Stimulated activated naive CD8-positive, alpha-beta T cell treated with anti-CD3 and anti-CD28 coated beads, Interleukin-15, amount 100 ng/mL, for 72 hours (primary cell): ENCODE measurements at regions not wholly inside any gene's neighbourhood (a gene's known extent, or its start where the extent isn't known, plus 50 kb on each side); places are given as distances from the start of the nearest gene placed in this dataset.

ENCODE experiments used
- ATAC-seq: fragments of 150-1000 bp; cut with Tn5 transposase; 2 replicates; pipeline ENCODE4 v1.10.0; 2021; ENCODE audit warnings: mild to moderate bottlenecking, moderate library complexity
- DNase-seq, 2 donors: peaks; one replicate each; pipeline ENCODE4 v3.0.0; 2021 to 2022
- H3K27ac Mint-ChIP-seq, 2 donors: one replicate each; pipeline ENCODE4 v1.8.0; 2022; ENCODE audit warnings: mild to moderate bottlenecking in 2 of 2, mixed read lengths in 2 of 2, moderate library complexity in 2 of 2
- H3K27me3 Mint-ChIP-seq: one replicate; pipeline ENCODE4 v1.8.0; 2022; ENCODE audit warnings: mixed read lengths
- H3K4me1 Mint-ChIP-seq: one replicate; pipeline ENCODE4 v1.8.0; 2022; ENCODE audit warnings: mild to moderate bottlenecking, mixed read lengths
- H3K4me3 Mint-ChIP-seq, 2 donors: one replicate each; pipeline ENCODE4 v1.8.0; 2022; ENCODE audit warnings: mild to moderate bottlenecking in 2 of 2, mixed read lengths in 2 of 2, moderate library complexity in 1 of 2
- H3K9me3 Mint-ChIP-seq, 2 donors: one replicate each; pipeline ENCODE4 v1.8.0; 2022; ENCODE audit warnings: mixed read lengths in 2 of 2

GRCh38 chr10:59090817-59091622 is 85.4 kb upstream of the PHYHIPL start:
- H3K27me3 Mint-ChIP-seq: no peaks in the 10 kb centered on the region
- ATAC-seq (no peak), DNase-seq (no peak)
- no peaks in the 10 kb centered on the region for H3K9me3 Mint-ChIP-seq
- no peak overlapping the region for H3K4me3 Mint-ChIP-seq
- H3K27ac Mint-ChIP-seq: no peak overlapping the region
- no peaks in the 10 kb centered on the region for H3K4me1 Mint-ChIP-seq

GRCh38 chr10:59093461-59093860 is 83.0 kb upstream of the PHYHIPL start:
- H3K9me3 Mint-ChIP-seq: no peaks in the 10 kb centered on the region
- DNase-seq (no peak), ATAC-seq (no peak)
- no peak overlapping the region for H3K4me3 Mint-ChIP-seq
- no peaks in the 10 kb centered on the region for H3K4me1 Mint-ChIP-seq
- no peaks in the 10 kb centered on the region for H3K27me3 Mint-ChIP-seq
- H3K27ac Mint-ChIP-seq: no peak overlapping the region

DNA sequence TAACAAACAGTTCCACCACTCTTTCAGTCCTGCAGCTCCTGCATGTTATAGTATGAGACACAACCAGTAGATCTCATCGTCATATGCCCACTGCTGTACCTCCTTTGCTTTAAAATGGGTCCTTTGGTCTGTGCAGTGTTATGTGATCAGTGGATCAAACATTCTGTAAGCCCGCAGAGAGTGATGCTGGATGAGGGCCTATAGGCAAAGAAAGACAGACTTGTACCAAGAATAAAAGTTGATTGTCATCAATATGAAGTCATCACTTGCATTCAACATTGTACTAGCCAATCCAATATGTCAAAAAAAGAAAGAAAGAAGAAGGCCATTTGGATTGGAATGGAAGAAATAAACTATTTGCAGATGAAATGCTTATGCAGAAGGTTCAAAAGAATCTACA is 79.8 kb upstream of the PHYHIPL start:
- no peaks in the 10 kb centered on the region for H3K27me3 Mint-ChIP-seq
- no peak overlapping the region for H3K27ac Mint-ChIP-seq
- H3K9me3 Mint-ChIP-seq: no peaks in the 10 kb centered on the region
- DNase-seq (no peak), ATAC-seq (no peak)
- H3K4me3 Mint-ChIP-seq: no peak overlapping the region
- H3K4me1 Mint-ChIP-seq: no peaks in the 10 kb centered on the region

- ATAC-seq (no peak), DNase-seq (no peak)
- H3K27me3 Mint-ChIP-seq: no peaks in the 10 kb centered on the region
- H3K4me1 Mint-ChIP-seq: no peaks in the 10 kb centered on the region
- H3K27ac Mint-ChIP-seq: no peak overlapping the region
- H3K9me3 Mint-ChIP-seq: no peaks in the 10 kb centered on the region
- H3K4me3 Mint-ChIP-seq: no peak overlapping the region
Observed at GRCh38 chr10:59098387-59098786, 78.1 kb upstream of the PHYHIPL start.

DNA sequence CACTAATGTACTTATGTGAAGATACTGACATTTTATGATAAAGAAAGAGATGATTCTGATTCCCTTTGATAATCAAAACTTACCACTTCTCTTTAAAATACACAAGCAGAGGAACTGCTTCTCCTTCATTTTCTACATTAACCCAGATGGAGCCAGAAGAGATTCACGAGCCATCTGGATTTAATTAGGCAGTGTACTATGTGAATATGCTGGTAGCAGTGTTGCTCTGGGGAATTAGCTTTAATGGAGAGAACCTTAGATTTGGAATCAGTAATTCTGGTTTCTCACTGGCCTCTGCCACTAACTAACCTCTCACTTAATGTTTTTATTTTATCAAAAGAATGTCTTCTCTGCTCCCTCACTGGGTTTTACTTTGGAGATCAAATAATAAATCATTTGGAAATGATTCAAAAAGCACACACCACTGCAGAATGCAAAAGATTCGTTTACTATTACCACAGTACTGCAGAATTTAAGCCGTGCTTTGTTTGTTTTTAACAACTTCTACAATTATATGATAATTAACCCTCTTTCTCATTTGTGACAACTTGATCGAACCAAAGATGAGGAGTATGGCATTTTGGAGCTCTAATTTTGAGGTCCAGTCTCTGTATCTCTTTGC is 77.5 kb upstream of the PHYHIPL start:
- Mint-ChIP-seq H3K4me1 (no peaks in the 10 kb centered on the region), H3K27me3 (no peaks in the 10 kb centered on the region), H3K4me3 (no peak overlapping the region), H3K9me3 (no peaks in the 10 kb centered on the region), H3K27ac (no peak overlapping the region)
- DNase-seq (no peak), ATAC-seq (no peak)

DNA sequence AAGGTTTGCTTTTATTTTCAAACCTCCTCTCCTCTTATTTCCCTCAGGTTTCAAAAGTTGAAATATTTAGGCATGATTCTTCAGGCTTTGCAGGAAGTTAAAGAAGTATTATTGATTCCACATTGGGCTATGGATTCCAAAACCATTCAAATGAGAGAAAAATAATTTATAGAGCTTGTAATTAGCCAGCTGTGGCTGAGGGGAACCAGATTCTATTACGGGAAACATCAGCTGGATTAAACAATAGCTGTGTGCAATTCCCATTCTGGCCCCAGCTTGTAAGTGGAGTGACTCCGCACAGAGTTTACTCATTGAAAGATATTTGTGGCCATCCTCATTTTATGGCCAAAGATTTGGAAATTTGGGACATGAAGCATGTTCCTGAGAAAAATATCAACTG is 77.0 kb upstream of the PHYHIPL start:
- ATAC-seq: no peak
- DNase-seq: no peak
- H3K27me3 Mint-ChIP-seq: no peaks in the 10 kb centered on the region
- no peaks in the 10 kb centered on the region for H3K4me1 Mint-ChIP-seq
- no peaks in the 10 kb centered on the region for H3K9me3 Mint-ChIP-seq
- H3K27ac Mint-ChIP-seq: no peak overlapping the region
- H3K4me3 Mint-ChIP-seq: no peak overlapping the region

DNA sequence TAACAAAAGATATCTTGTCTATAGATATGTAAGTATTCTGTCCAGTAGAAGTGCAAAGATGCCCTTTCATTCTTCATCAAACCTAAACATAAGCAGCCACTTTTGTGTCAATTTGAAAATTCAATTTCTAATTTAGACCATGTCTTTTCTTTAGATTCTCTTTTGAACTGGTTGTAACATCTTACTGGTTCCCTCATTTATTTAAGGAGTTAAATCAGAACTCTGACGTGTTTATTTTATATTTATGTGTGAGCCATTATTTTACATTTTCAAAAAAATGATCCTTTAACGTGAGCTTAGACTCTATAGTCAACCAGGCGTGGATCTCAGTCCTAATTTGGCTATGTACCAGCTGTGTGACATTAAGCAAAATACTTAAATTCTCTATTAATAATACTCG is 74.0 kb upstream of the PHYHIPL start:
- Mint-ChIP-seq H3K27ac (no peak overlapping the region), H3K4me3 (no peak overlapping the region), H3K4me1 (no peaks in the 10 kb centered on the region), H3K27me3 (no peaks in the 10 kb centered on the region), H3K9me3 (no peaks in the 10 kb centered on the region)
- no peak for ATAC-seq
- DNase-seq: no peak

GRCh38 chr10:59104186-59104585 is 72.3 kb upstream of the PHYHIPL start:
- Mint-ChIP-seq H3K4me3 (no peak overlapping the region), H3K9me3 (no peaks in the 10 kb centered on the region), H3K27ac (no peak overlapping the region), H3K4me1 (no peaks in the 10 kb centered on the region), H3K27me3 (no peaks in the 10 kb centered on the region)
- ATAC-seq: no peak
- no peak for DNase-seq

DNA sequence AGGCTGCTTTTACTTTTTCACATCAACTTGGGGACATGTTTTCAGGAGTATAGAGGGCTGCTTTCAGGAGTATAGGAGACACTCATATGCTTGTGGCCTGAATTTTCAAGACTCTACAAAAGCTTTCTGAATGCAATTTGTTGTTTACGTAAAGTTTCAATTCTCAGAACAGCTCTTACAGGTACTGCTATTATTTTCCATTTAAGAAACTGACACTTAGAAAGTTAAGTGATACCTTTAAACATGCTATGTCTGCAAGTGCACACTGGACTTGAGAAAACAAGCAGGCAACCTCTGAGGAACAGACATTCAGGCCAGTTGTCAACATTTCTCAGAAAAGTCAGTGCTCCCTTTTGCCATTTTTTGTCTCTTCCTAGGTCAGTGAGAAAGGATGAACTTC is 70.0 kb upstream of the PHYHIPL start:
- no peak overlapping the region for H3K4me3 Mint-ChIP-seq
- DNase-seq (no peak), ATAC-seq (no peak)
- H3K27ac Mint-ChIP-seq: peak overlapping the region in 1 of 2 donors; percentile 30
- no peaks in the 10 kb centered on the region for H3K4me1 Mint-ChIP-seq
- H3K27me3 Mint-ChIP-seq: no peaks in the 10 kb centered on the region
- H3K9me3 Mint-ChIP-seq: no peaks in the 10 kb centered on the region

DNA sequence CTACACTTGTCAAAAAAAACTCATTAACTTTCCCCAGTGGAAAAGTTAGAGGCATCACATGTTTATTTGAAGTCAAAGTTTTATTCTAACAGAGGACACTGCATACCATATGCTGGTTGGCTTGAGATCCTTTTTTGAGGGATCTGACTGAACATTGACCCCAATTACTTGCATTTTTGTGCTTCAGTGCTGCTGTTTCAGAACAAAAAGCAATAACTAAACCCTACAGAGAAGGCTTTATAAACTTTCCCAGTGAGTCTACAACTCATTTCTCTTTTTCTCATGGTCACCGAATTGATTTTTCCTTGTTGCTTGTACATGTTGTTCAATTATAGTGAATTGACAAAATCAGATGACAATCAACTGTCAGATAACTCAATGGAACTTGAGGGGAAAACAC is 69.3 kb upstream of the PHYHIPL start:
- H3K27ac Mint-ChIP-seq: no peak overlapping the region
- no peaks in the 10 kb centered on the region for H3K4me1 Mint-ChIP-seq
- no peaks in the 10 kb centered on the region for H3K27me3 Mint-ChIP-seq
- H3K9me3 Mint-ChIP-seq: no peaks in the 10 kb centered on the region
- ATAC-seq (no peak), DNase-seq (no peak)
- H3K4me3 Mint-ChIP-seq: no peak overlapping the region

DNA sequence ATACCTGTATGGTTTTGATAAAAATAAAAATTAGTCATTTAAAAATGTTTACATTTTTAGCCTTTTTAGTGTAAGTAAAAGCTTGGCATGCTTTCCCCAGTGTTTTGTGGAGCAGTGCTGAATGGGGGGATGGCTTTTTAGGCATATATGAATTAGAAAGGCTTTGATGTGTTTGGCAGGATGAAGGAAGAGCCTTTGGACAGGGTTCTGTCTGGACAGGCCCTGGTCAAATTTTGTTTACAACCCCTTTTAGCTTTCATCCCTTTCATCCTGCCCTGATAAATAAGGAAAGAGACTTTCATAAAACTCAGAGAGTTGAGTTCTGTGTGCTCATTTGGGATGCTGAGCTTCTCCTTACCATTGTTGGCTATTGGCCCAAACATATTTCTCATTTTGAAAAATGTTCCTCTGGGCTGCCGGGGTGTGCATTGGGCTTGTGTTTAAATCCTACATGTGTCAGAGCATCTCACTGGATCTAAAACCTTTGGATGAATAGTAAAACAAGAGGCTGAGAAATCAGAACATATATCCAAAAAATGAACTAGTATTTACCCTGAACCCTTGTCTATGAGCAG is 68.1 kb upstream of the PHYHIPL start:
- Mint-ChIP-seq H3K27ac (no peak overlapping the region), H3K27me3 (no peaks in the 10 kb centered on the region), H3K4me1 (no peaks in the 10 kb centered on the region), H3K9me3 (peaks cover 0 to 7% of the 10 kb centered on the region in 2 donors), H3K4me3 (no peak overlapping the region)
- DNase-seq (no peak), ATAC-seq (no peak)

DNA sequence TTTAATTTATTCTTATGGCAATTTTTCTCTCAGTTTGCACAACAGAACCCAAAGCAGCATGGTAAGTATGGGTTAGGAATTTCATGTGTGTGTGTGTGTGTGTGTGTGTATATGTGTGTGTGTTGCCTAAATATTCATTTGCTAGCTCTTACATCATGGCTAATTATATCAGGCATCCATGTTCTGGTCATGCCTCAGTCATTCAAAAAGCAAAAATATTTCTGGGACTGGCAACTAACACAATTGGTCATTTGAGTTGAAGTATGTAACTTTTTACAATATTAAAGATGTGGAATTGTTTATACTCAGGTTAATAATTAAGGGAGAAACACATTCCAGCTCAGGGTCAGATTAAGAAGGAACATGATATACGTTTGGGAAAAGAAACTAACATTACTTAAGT is 67.6 kb upstream of the PHYHIPL start:
- DNase-seq: no peak
- peaks cover 0 to 7% of the 10 kb centered on the region in 2 donors for H3K9me3 Mint-ChIP-seq
- H3K4me3 Mint-ChIP-seq: no peak overlapping the region
- H3K27me3 Mint-ChIP-seq: no peaks in the 10 kb centered on the region
- no peak for ATAC-seq
- no peaks in the 10 kb centered on the region for H3K4me1 Mint-ChIP-seq
- no peak overlapping the region for H3K27ac Mint-ChIP-seq

- no peak for DNase-seq
- ATAC-seq: no peak
- peaks cover 0 to 7% of the 10 kb centered on the region in 2 donors for H3K9me3 Mint-ChIP-seq
- no peaks in the 10 kb centered on the region for H3K27me3 Mint-ChIP-seq
- no peak overlapping the region for H3K27ac Mint-ChIP-seq
- no peaks in the 10 kb centered on the region for H3K4me1 Mint-ChIP-seq
- no peak overlapping the region for H3K4me3 Mint-ChIP-seq
Observed at GRCh38 chr10:59109826-59110225, 66.6 kb upstream of the PHYHIPL start.

- Mint-ChIP-seq H3K27ac (no peak overlapping the region), H3K4me1 (no peaks in the 10 kb centered on the region), H3K27me3 (no peaks in the 10 kb centered on the region), H3K9me3 (peaks cover 0 to 8% of the 10 kb centered on the region in 2 donors), H3K4me3 (no peak overlapping the region)
- ATAC-seq (no peak), DNase-seq (no peak)
Observed at GRCh38 chr10:59124187-59124586, 52.3 kb upstream of the PHYHIPL start.

DNA sequence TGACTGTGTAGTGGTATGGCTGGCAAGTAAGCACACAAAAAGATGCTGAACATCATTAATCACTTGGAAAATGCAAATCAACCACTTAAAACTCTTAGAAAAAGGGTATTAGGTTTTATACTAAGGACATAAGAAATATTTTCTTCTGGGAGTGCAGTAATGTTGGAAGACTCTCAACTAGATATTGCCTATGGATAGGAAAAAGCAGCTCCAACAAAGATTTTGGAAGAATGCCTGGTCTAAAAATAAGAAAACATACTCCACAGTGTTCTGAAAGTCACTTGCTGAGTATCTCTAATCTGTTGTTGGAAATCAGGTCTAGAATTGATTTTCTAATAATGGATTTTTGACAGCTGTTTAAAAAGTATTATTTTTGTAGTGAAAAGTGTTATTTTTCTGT is 50.8 kb upstream of the PHYHIPL start:
- peaks cover 0 to 8% of the 10 kb centered on the region in 2 donors for H3K9me3 Mint-ChIP-seq
- ATAC-seq (no peak), DNase-seq (no peak)
- H3K27me3 Mint-ChIP-seq: no peaks in the 10 kb centered on the region
- no peak overlapping the region for H3K27ac Mint-ChIP-seq
- H3K4me3 Mint-ChIP-seq: no peak overlapping the region
- no peaks in the 10 kb centered on the region for H3K4me1 Mint-ChIP-seq

GRCh38 chr10:59126261-59126660 is 50.2 kb upstream of the PHYHIPL start:
- ATAC-seq: no peak
- Mint-ChIP-seq H3K9me3 (peaks cover 0 to 8% of the 10 kb centered on the region in 2 donors), H3K27me3 (no peaks in the 10 kb centered on the region), H3K27ac (no peak overlapping the region), H3K4me3 (no peak overlapping the region), H3K4me1 (no peaks in the 10 kb centered on the region)
- DNase-seq: no peak
